Stimulated activated CD8-positive, alpha-beta memory T cell treated with anti-CD3 and anti-CD28 coated beads, Interleukin-12 subunit alpha, Interleukin-12 subunit beta, amount 100 ng/mL, for 4 hours (primary cell): ENCODE measurements at regions not wholly inside any gene's neighbourhood (a gene's known extent, or its start where the extent isn't known, plus 50 kb on each side); places are given as distances from the start of the nearest gene placed in this dataset.
A peak's percentile ranks its signal among the peaks of the same experiment; 100 is the strongest.
"Not testable (repeated sequence)": the region's sequence is repeated elsewhere in the genome, so short reads cannot be mapped to it uniquely, and the experiment has no call there.

Source experiments
- DNase-seq: peaks from one replicate; pipeline ENCODE4 v3.0.0-alpha.2; 2020; ENCODE audit warnings: low read depth

- DNase-seq, result no peak
Measured at GRCh38 chr20:17873410-17874270, 95.0 kb downstream of the SNX5 start.

- no peak for DNase-seq
Measured at GRCh38 chr20:17872959-17873358, 95.6 kb downstream of the SNX5 start.

DNA sequence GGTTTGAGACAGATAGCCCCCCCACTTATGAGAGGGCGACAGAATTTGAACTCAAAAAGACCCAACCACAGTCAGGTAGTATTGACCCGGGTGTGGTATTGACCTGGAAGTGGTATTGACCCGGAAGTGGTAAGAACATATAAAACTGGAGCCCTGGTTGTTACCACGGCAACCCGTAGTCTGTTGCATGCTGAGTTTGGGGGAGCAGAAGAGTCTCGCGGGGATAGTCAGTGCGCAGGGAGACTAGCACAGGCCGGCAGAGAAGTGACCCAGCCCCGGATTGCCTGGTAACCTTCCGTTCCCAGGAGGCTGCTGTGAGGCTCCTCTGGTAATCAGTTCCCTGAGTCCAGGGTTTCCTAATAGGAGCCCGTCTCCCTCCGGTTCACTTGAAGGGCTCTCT lies 96.2 kb downstream of the SNX5 start:
- no peak for DNase-seq

DNA sequence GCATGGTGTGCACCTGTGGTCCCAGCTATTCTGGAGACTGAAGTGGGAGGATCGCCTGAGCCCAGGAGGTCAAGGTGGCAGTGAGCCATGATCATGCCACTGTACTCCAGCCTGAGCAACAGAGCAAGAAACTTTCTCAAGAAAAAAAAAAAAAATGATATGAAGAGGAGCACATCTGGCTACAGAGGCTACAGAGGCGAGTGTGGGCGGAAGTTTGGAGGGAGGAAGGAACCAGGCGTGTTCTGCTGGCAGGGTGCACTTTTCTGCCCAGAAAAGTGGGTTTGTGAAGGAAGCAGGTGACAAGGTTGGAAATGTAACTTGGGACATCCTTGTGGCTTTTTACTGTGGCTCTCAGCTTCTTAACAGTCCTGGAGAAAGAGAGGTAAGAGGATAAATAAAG lies 96.7 kb downstream of the SNX5 start:
- no peak for DNase-seq

GRCh38 chr20:17871181-17871580 lies 97.4 kb downstream of the SNX5 start:
- no peak for DNase-seq

GRCh38 chr20:17870086-17870740 lies 98.4 kb downstream of the SNX5 start:
- no peak for DNase-seq

- DNase-seq, result no peak
Measured at GRCh38 chr20:17869295-17869994, 99.1 kb downstream of the SNX5 start.

DNA sequence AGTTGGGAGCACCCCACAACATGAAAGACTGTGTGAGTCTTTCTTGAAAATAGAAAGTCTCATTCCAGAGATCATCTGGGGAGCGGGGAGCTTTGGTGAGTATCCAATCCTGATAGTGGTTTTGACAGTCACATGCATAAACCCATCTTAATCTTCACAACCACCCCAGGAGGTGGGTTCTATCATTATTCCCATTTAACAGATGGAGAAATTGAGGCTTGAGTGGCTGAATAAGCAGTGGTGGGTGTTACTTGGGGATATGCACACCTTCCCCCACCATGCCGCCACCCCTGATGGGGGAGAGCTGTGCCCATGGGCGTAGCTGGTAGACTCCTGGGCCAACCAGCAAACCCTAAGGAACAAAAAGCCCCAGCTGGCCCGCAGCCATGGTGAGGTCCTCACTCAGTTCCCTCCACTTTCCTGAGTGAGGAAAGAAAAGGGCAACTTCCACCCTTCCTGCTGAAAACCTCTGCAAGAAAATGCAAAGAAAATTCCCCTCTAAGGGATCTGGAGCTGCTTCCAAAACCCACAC lies 99.8 kb downstream of the SNX5 start:
- DNase-seq, result no peak

GRCh38 chr20:17868151-17868550 lies 100.4 kb downstream of the SNX5 start:
- DNase-seq, result no peak

- DNase-seq, result no peak
Measured at GRCh38 chr20:17867131-17867925, 101.3 kb downstream of the SNX5 start.

GRCh38 chr20:17866234-17867001 lies 102.2 kb downstream of the SNX5 start:
- DNase-seq, result no peak

- DNase-seq, result no peak
Measured at GRCh38 chr20:17863577-17864292, 104.9 kb downstream of the SNX5 start.

DNA sequence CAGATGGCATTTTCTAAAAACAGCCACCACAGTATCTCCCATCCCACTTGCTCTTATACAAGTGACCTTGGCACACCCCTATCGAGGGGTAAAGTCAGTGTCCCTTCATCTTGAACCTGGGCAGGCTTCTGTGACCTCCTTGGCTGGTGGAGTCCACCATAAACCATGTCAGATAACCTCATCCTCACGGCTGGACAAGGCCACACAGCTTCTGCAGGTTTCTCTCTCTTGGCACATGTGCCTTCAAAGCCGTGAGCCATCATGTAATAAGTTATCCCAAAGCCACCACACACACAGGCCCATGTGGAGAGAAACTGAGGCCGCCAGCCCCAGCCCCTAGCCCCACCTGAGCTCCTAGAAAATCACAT lies 105.4 kb downstream of the SNX5 start:
- no peak for DNase-seq

DNA sequence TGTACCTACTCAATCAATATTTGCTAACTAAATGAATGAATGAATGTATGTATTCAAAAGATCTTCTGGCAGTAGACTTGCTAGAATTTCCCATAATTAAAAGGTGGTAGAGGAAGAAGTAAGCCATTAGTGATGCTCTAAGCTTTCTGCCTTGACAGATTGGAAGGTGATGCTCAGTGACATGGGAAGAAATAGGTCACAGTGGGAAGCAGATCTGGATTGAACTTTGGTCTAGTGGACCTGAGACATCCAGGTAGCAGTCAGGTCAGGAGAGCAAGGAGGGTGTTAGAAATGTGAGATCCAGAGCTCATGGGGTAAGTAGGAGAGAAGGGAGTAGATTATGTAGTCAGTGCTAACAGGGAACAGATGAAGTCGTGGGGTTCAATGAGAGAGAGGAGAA lies 106.4 kb downstream of the SNX5 start:
- DNase-seq, result no peak

GRCh38 chr20:17861620-17862019 lies 107.0 kb downstream of the SNX5 start:
- DNase-seq, result not testable (repeated sequence)

- DNase-seq, result no peak
Measured at GRCh38 chr20:17860301-17861197, 108.0 kb downstream of the SNX5 start.

DNA sequence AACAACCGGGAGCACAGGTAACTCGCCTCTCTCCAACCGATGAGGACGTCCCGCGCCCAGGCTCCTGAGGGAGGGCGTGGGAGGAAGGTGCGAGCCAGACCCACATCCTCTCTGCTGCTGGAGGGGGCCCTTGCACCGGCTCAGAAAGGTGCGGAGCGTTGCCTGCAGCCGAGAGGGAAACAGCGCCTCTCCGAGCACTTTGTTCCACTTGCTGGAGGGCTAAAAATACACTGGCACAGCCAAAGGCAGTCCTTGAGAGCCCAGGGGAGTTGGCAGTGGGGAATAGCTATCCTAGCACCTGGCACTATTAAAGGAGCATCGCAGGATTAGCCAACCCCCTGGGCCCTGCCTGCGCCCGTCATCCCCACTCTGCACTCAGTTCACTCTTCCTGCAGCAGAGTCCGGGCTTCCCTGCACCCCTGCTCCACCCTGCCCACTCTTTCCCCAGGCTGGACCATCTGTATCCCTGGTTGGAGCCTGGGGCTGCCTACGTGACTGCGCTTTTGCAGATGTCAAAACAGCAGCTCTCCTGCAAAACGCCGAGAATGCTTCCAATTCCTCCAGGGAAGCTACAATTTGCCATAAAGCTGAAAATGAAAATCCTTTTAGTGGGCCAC lies 108.9 kb downstream of the SNX5 start:
- DNase-seq, result peak; percentile 7

GRCh38 chr20:17859002-17859615 lies 109.5 kb downstream of the SNX5 start:
- DNase-seq, result no peak
